HEK293 (cell line): ENCODE measurements at regions not wholly inside any gene's neighbourhood (a gene's known extent, or its start where the extent isn't known, plus 50 kb on each side); places are given as distances from the start of the nearest gene placed in this dataset.

Experiments
- CTCF ChIA-PET: fragments of 350-600 bp; formaldehyde crosslinking; extraction: SDS; loops from one replicate; lab custom pipeline; 2021; ENCODE audit warnings: antibody characterized with exemption; lab: Yijun Ruan, JAX
- POLR2A ChIA-PET: fragments of 300-600 bp; formaldehyde crosslinking; extraction: SDS; loops from one replicate; lab custom pipeline; 2020; ENCODE audit warnings: antibody characterized with exemption, inconsistent platforms; lab: Yijun Ruan, JAX
- H3K27ac ChIP-seq: fragments of 200-500 bp; sonication (Bioruptor generic); 2 replicates; pipeline ENCODE4 v1.5.1; 2014; ENCODE audit warnings: low read depth, low read length, control low read depth, inconsistent platforms; ENCODE audit errors: extremely low read depth
- H3K36me3 ChIP-seq, 2 experiments: fragments of 200-500 bp in 1 of 2; sonication (Bioruptor generic) in 1 of 2; 1 replicate in 1 of 2; 2 replicates in 1 of 2; pipeline ENCODE4 v1.5.1; 2014 to 2017; ENCODE audit warnings: inconsistent platforms in 2 of 2, low read length in 2 of 2; ENCODE audit not compliant: control insufficient read depth in 2 of 2, insufficient read depth in 1 of 2
- H3K4me1 ChIP-seq: fragments of 200-500 bp; sonication (Bioruptor generic); 2 replicates; pipeline ENCODE4 v1.5.1; 2014; ENCODE audit warnings: mild to moderate bottlenecking, low read length, inconsistent platforms; ENCODE audit not compliant: control insufficient read depth, insufficient read depth
- H3K4me3 ChIP-seq: 2 replicates; pipeline ENCODE4 v1.5.1; 2011; ENCODE audit warnings: low read depth, mild to moderate bottlenecking, control low read depth, low read length, moderate library complexity
- H3K9me3 ChIP-seq: fragments of 200-500 bp; sonication (Bioruptor generic); 2 replicates; pipeline ENCODE4 v1.5.1; 2014; ENCODE audit warnings: low read depth, low read length, inconsistent platforms; ENCODE audit not compliant: control insufficient read depth, insufficient read depth
- GLIS1 ChIP-seq: fragments of 450-650 bp; formaldehyde crosslinking; IDR thresholded peaks from 2 replicates; pipeline ENCODE4 v1.5.1; 2016; ENCODE audit warnings: missing biosample characterization, missing genetic modification characterization
- KLF9 ChIP-seq: fragments of 450-650 bp; formaldehyde crosslinking; IDR thresholded peaks from 2 replicates; pipeline ENCODE4 v1.5.1; 2016; ENCODE audit warnings: missing biosample characterization, missing genetic modification characterization, low read depth
- MEIS1 ChIP-seq: sonication (generic); formaldehyde crosslinking; IDR thresholded peaks from 2 replicates; pipeline ENCODE4 v1.8.1; 2022; ENCODE audit warnings: missing genetic modification reagents, mild to moderate bottlenecking, borderline replicate concordance
- SCRT1 ChIP-seq: fragments of 450-650 bp; formaldehyde crosslinking; IDR thresholded peaks from 2 replicates; pipeline ENCODE4 v1.5.1; 2016; ENCODE audit warnings: missing biosample characterization, missing genetic modification characterization, borderline replicate concordance
- ZBTB44 ChIP-seq: fragments of 450-650 bp; IDR thresholded peaks from 2 replicates; pipeline ENCODE4 v1.5.1; 2018; ENCODE audit warnings: missing biosample characterization, mild to moderate bottlenecking, missing genetic modification characterization
- ZIC2 ChIP-seq: fragments of 450-650 bp; formaldehyde crosslinking; IDR thresholded peaks from 2 replicates; pipeline ENCODE4 v1.5.1; 2016; ENCODE audit warnings: missing biosample characterization, missing genetic modification characterization
- ZNF248 ChIP-seq: fragments of 450-650 bp; formaldehyde crosslinking; IDR thresholded peaks from 2 replicates; pipeline ENCODE4 v1.5.1; 2017; ENCODE audit warnings: missing biosample characterization, missing genetic modification characterization
- ZNF37A ChIP-seq: fragments of 450-650 bp; IDR thresholded peaks from 2 replicates; pipeline ENCODE4 v1.5.1; 2018; ENCODE audit warnings: missing biosample characterization, missing genetic modification characterization
- ZNF398 ChIP-seq: fragments of 450-650 bp; formaldehyde crosslinking; IDR thresholded peaks from 2 replicates; pipeline ENCODE4 v1.5.1; 2017; ENCODE audit warnings: missing biosample characterization, missing genetic modification characterization
- ZNF416 ChIP-seq: fragments of 450-650 bp; formaldehyde crosslinking; IDR thresholded peaks from 2 replicates; pipeline ENCODE4 v1.5.1; 2016; ENCODE audit warnings: missing biosample characterization, missing genetic modification characterization
- ZNF449 ChIP-seq: fragments of 450-650 bp; formaldehyde crosslinking; IDR thresholded peaks from 2 replicates; pipeline ENCODE4 v1.5.1; 2017; ENCODE audit warnings: missing biosample characterization, mild to moderate bottlenecking, missing genetic modification characterization, moderate library complexity
- ZNF48 ChIP-seq: fragments of 450-650 bp; formaldehyde crosslinking; IDR thresholded peaks from 2 replicates; pipeline ENCODE4 v1.5.1; 2016; ENCODE audit warnings: missing biosample characterization, missing genetic modification characterization
- ZNF510 ChIP-seq: fragments of 450-650 bp; formaldehyde crosslinking; IDR thresholded peaks from 2 replicates; pipeline ENCODE4 v1.5.1; 2018; ENCODE audit warnings: mild to moderate bottlenecking, missing genetic modification characterization, missing biosample characterization; ENCODE audit not compliant: insufficient replicate concordance
- ZNF621 ChIP-seq: fragments of 450-650 bp; formaldehyde crosslinking; IDR thresholded peaks from 2 replicates; pipeline ENCODE4 v1.5.1; 2017; ENCODE audit warnings: missing biosample characterization, missing genetic modification characterization
- ZNF776 ChIP-seq: fragments of 450-650 bp; formaldehyde crosslinking; IDR thresholded peaks from 2 replicates; pipeline ENCODE4 v1.5.0; 2017; ENCODE audit warnings: missing biosample characterization, missing genetic modification characterization, borderline replicate concordance
- ZSCAN16 ChIP-seq: fragments of 450-650 bp; formaldehyde crosslinking; IDR thresholded peaks from 2 replicates; pipeline ENCODE4 v1.5.1; 2016; ENCODE audit warnings: missing biosample characterization, missing genetic modification characterization
- ZXDB ChIP-seq: fragments of 450-650 bp; formaldehyde crosslinking; IDR thresholded peaks from 2 replicates; pipeline ENCODE4 v1.5.1; 2016; ENCODE audit warnings: missing biosample characterization, missing genetic modification characterization
- TF ChIP-seq, protein P1 (sequence below): fragments of 450-650 bp; formaldehyde crosslinking; IDR thresholded peaks from 2 replicates; pipeline ENCODE4 v1.5.1; 2017; ENCODE audit warnings: missing biosample characterization, missing genetic modification characterization

DNA sequence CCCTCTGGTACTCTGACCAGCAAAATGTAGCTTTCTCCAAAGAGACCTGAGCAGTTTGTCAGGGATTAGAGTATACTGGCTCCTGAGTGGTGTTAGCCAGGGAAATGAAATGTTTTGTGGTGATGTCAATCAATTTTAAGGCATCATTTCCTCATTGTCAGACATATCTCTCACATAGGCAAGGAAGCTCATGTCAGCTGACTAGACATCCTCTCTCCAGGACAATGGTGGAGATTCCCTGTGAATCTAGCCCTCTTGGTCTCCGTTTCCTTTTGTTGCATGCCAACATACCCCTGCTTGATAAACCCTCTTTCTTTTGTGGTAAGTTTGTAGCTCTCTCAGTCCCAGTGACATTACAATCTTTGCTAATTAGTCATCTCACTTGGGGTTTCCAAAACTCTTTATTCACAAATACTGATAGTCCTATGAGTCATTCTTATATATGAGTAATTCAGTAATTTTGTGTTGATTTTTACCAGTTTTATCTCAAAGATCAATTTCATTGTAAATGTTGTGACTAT lies 135.6 kb upstream of the PTPRK start:
- CTCF ChIA-PET, result interaction anchor here (0.6 to 0.7 kb wide), 2 partner anchors 51 to 694 kb away, joined by 3 read pairs; no protein-coding TSS in a partner anchor
- Histone ChIP-seq H3K27ac (no peak overlapping the region), H3K9me3 (no peaks in the 10 kb centered on the region), H3K4me1 (no peaks in the 10 kb centered on the region; the same call in 1 of the 2 replicates), H3K4me3 (no peak overlapping the region), H3K36me3 (no peaks in the 10 kb centered on the region)
- TF ChIP-seq ZNF510 (tag by site-specific recombination) (no peak), ZBTB44 (no peak), ZXDB (tag by site-specific recombination) (no peak), GLIS1 (tag by site-specific recombination) (no peak), ZNF449 (tag by site-specific recombination) (no peak), ZNF776 (tag by site-specific recombination) (no peak), KLF9 (tag by site-specific recombination) (no peak), ZNF48 (no peak), ZNF621 (tag by site-specific recombination) (no peak), ZSCAN16 (tag by site-specific recombination) (no peak), SCRT1 (no peak), ZNF416 (tag by site-specific recombination) (no peak)
- TF ChIP-seq, protein P1, sequence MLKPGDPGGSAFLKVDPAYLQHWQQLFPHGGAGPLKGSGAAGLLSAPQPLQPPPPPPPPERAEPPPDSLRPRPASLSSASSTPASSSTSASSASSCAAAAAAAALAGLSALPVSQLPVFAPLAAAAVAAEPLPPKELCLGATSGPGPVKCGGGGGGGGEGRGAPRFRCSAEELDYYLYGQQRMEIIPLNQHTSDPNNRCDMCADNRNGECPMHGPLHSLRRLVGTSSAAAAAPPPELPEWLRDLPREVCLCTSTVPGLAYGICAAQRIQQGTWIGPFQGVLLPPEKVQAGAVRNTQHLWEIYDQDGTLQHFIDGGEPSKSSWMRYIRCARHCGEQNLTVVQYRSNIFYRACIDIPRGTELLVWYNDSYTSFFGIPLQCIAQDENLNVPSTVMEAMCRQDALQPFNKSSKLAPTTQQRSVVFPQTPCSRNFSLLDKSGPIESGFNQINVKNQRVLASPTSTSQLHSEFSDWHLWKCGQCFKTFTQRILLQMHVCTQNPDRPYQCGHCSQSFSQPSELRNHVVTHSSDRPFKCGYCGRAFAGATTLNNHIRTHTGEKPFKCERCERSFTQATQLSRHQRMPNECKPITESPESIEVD, result no peak
- POLR2A ChIA-PET, result interaction anchor here (0.8 kb wide), 1 partner anchor 14 kb away, joined by 3 read pairs; no protein-coding TSS in a partner anchor

DNA sequence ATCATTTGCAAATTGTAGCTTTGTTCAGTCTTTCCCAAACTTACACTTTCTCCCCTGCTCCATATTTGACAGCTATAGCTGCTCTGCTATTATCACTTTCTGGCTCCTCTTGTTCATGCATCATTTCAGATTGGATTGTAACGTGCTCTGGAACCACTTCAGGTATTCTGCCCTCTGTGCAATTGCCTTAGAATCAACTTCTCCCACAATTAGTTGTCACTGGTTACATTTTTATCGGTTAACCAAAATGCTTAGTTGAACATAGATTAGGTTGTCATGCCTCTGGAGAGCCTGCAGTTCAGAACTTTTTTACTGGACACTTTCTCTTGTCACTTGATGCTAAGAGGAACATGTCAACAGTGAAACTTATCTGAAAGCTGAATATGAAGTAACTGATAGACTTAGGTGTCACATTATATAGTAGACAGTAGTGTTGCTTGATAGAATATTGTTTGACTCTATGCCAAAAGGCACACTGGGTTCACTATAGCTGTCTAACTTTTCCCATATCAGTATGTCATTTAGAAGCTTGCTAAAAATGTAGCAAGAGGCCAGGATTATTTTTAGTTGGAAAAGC lies 127.7 kb upstream of the PTPRK start:
- no peaks in the 10 kb centered on the region for H3K4me1 ChIP-seq
- H3K36me3 ChIP-seq, result no peaks in the 10 kb centered on the region
- ChIA-PET CTCF (no interaction called here), POLR2A (no interaction called here)
- H3K27ac ChIP-seq, result no peak overlapping the region
- H3K4me3 ChIP-seq, result no peak overlapping the region
- H3K9me3 ChIP-seq, result no peaks in the 10 kb centered on the region
- TF ChIP-seq ZIC2 (tag by site-specific recombination), result no peak
- TF ChIP-seq ZNF449 (tag by site-specific recombination), result no peak
- no peak for TF ChIP-seq ZNF398 (tag by site-specific recombination)
- TF ChIP-seq ZNF37A (tag by site-specific recombination), result no peak
- no peak for TF ChIP-seq MEIS1 (CRISPR knock-in tag)
- no peak for TF ChIP-seq ZNF248 (tag by site-specific recombination)
- no peak for TF ChIP-seq ZNF621 (tag by site-specific recombination)
